ENCODE measurements at regions not wholly inside any gene's neighbourhood (a gene's known extent, or its start where the extent isn't known, plus 50 kb on each side); places are given as distances from the start of the nearest gene placed in this dataset.
"Not testable (repeated sequence)": the region's sequence is repeated elsewhere in the genome, so short reads cannot be mapped to it uniquely, and the experiment has no call there.

GRCh38 chr13:66162470-66162869 lies 1067.7 kb downstream of the PCDH9 start:
- H3K4me3 ChIP-seq (ENCODE audit: low read length): no peak overlapping the region
- no peak for DNase-seq (ENCODE audit: low read depth)
- no peak for TF ChIP-seq CTCF (IDR thresholded peaks at IDR 0.05; ENCODE audit: insufficient read depth, low read depth, low read length, missing control alignments)

GRCh38 chr13:66159511-66159910 lies 1070.6 kb downstream of the PCDH9 start:
- DNase-seq (ENCODE audit: low read depth): peak; percentile 27
- no peak overlapping the region for H3K4me3 ChIP-seq (ENCODE audit: low read length)
- TF ChIP-seq CTCF (IDR thresholded peaks at IDR 0.05; ENCODE audit: insufficient read depth, low read depth, low read length, missing control alignments): no peak

GRCh38 chr13:66154976-66155375 lies 1075.2 kb downstream of the PCDH9 start:
- no peak for DNase-seq (ENCODE audit: low read depth)
- no peak overlapping the region for H3K4me3 ChIP-seq (ENCODE audit: low read length)
- TF ChIP-seq CTCF (IDR thresholded peaks at IDR 0.05; ENCODE audit: insufficient read depth, low read depth, low read length, missing control alignments): no peak

GRCh38 chr13:66154354-66154753 lies 1075.8 kb downstream of the PCDH9 start:
- DNase-seq (ENCODE audit: low read depth): no peak
- no peak for TF ChIP-seq CTCF (IDR thresholded peaks at IDR 0.05; ENCODE audit: insufficient read depth, low read depth, low read length, missing control alignments)
- H3K4me3 ChIP-seq (ENCODE audit: low read length): no peak overlapping the region

- DNase-seq (ENCODE audit: low read depth): no peak
- TF ChIP-seq CTCF (IDR thresholded peaks at IDR 0.05; ENCODE audit: insufficient read depth, low read depth, low read length, missing control alignments): no peak
- no peak overlapping the region for H3K4me3 ChIP-seq (ENCODE audit: low read length)
Measured at GRCh38 chr13:66152596-66152995, 1077.5 kb downstream of the PCDH9 start.

- DNase-seq (ENCODE audit: low read depth); H3K4me3 ChIP-seq (ENCODE audit: low read length): not testable (repeated sequence)
Measured at GRCh38 chr13:66144357-66144756, 1085.8 kb downstream of the PCDH9 start.

GRCh38 chr13:66139701-66140100 lies 1090.4 kb downstream of the PCDH9 start:
- TF ChIP-seq CTCF (IDR thresholded peaks at IDR 0.05; ENCODE audit: insufficient read depth, low read depth, low read length, missing control alignments): no peak
- H3K4me3 ChIP-seq (ENCODE audit: low read length): no peak overlapping the region
- no peak for DNase-seq (ENCODE audit: low read depth)

GRCh38 chr13:66139250-66139649 lies 1090.9 kb downstream of the PCDH9 start:
- H3K4me3 ChIP-seq (ENCODE audit: low read length): no peak overlapping the region
- DNase-seq (ENCODE audit: low read depth): no peak
- no peak for TF ChIP-seq CTCF (IDR thresholded peaks at IDR 0.05; ENCODE audit: insufficient read depth, low read depth, low read length, missing control alignments)

Measured in epithelial cell of esophagus (primary cell).